Esophagus squamous epithelium (tissue), 5 donors: ENCODE measurements at regions not wholly inside any gene's neighbourhood (a gene's known extent, or its start where the extent isn't known, plus 50 kb on each side); places are given as distances from the start of the nearest gene placed in this dataset.

ENCODE experiments used
- DNase-seq: peaks from one replicate; lab custom pipeline; 2025; lab: John Stamatoyannopoulos, UW
- H3K27ac ChIP-seq, 4 donors: fragments of 200-600 bp; sonication (generic); one replicate each; pipeline ENCODE4 v1.5.1; 2016 to 2019; ENCODE audit warnings: mild to moderate bottlenecking in 1 of 4
- H3K27me3 ChIP-seq, 4 donors: fragments of 200-600 bp; sonication (generic); 1 replicate in 3 of 4; 2 replicates in 1 of 4; pipeline versions ENCODE4 v1.5.1 to v1.6.0; 2017 to 2021; ENCODE audit warnings: antibody characterized with exemption in 1 of 4
- H3K36me3 ChIP-seq, 3 donors: fragments of 200-600 bp; sonication (generic); one replicate each; pipeline ENCODE4 v1.5.1; 2016 to 2019
- H3K4me1 ChIP-seq, 3 donors: fragments of 200-600 bp; sonication (generic); one replicate each; pipeline ENCODE4 v1.5.1; 2017 to 2019
- H3K4me3 ChIP-seq, 4 donors: fragments of 200-600 bp; sonication (generic); 1 replicate in 3 of 4; 2 replicates in 1 of 4; pipeline ENCODE4 v1.5.1; 2016 to 2019; ENCODE audit warnings: mild to moderate bottlenecking in 2 of 4, moderate library complexity in 1 of 4
- H3K9me3 ChIP-seq, 3 donors: fragments of 200-600 bp; sonication (generic); one replicate each; pipeline ENCODE4 v1.5.1; 2016 to 2019
- POLR2A ChIP-seq, 4 donors: fragments of 450-650 bp; IDR thresholded peaks; one replicate each; pipeline ENCODE4 v1.6.1; 2017; ENCODE audit warnings: antibody characterized with exemption in 4 of 4, mild to moderate bottlenecking in 4 of 4, moderate library complexity in 3 of 4
- WGBS, 2 donors: methylation state at CpG; one replicate each; pipeline ENCODE4 v1.1.5; 2018; 5-methylcytosine and 5-hydroxymethylcytosine counted together
- intact Hi-C: fragments of 100-400 bp; cut with DNase I; formaldehyde crosslinking; loops from one replicate; pipeline ENCODE4 v1.15.0; 2022
- TF ChIP-seq, protein P1 (sequence below), 6 experiments: fragments of 450-650 bp in 4 of 6; fragments of 200-600 bp in 2 of 6; sonication (generic) in 2 of 6; IDR thresholded peaks; one replicate each; pipeline ENCODE4 v1.5.1; 2016 to 2019; ENCODE audit warnings: antibody characterized with exemption in 6 of 6, mild to moderate bottlenecking in 4 of 6, moderate library complexity in 4 of 6
- donor health status: DM: yes; HTN: yes; CAD: no.

DNA sequence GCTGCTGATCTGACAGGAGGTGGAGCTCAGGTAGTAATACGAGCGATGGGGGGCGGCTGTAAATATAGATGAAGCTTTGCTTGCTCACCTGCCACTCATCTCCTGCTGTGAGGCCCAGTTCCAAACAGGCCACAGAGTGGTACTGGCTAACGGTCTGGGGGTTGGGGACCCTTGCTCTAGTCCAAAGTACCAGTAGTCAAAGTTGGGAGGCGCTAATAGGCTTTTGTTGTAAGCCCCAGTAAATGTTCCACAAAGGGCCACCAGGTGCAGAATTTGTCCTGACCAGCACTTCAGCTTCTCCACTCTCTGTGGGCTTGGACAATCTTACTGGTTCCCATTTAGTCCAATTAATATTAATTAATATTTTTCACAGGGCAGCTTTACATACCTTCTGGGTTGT, 206.6 kb downstream of the ACTR3B start:
- TF ChIP-seq, protein P1, sequence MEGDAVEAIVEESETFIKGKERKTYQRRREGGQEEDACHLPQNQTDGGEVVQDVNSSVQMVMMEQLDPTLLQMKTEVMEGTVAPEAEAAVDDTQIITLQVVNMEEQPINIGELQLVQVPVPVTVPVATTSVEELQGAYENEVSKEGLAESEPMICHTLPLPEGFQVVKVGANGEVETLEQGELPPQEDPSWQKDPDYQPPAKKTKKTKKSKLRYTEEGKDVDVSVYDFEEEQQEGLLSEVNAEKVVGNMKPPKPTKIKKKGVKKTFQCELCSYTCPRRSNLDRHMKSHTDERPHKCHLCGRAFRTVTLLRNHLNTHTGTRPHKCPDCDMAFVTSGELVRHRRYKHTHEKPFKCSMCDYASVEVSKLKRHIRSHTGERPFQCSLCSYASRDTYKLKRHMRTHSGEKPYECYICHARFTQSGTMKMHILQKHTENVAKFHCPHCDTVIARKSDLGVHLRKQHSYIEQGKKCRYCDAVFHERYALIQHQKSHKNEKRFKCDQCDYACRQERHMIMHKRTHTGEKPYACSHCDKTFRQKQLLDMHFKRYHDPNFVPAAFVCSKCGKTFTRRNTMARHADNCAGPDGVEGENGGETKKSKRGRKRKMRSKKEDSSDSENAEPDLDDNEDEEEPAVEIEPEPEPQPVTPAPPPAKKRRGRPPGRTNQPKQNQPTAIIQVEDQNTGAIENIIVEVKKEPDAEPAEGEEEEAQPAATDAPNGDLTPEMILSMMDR (IDR thresholded peaks at IDR 0.05) = no peak
- TF ChIP-seq POLR2A (IDR thresholded peaks at IDR 0.05) = no peak
- WGBS, 2 donors = 82 to 83% methylated on average over 1 to 5 of the region's 5 CpGs
- Histone ChIP-seq H3K27me3 (no peaks in the 10 kb centered on the region), H3K27ac (no peak overlapping the region), H3K4me1 (no peaks in the 10 kb centered on the region), H3K36me3 (no peaks in the 10 kb centered on the region), H3K9me3 (peaks cover 0 to 13% (median 0%) of the 10 kb centered on the region in 3 donors), H3K4me3 (no peak overlapping the region)
- intact Hi-C loops = no loop called here
- DNase-seq = no peak

DNA sequence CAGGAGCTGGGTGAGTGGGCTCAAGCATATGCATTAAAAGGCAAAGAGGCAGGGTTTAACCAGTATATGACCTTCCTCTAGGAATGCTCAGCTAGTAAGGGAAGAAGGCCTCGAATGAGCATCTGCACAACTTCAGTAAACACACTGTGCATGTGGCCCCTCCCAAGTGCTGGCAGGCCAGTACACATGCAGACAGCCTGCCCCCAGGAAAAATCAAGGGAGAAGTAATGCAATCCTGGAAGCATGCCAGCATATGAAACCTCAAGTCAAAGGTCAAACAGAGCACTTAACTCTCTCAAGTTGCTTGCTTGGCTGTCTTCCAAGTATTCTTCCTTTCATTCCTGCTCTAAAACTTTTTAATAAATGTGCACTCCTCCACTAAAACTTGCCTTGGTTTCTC, 208.4 kb downstream of the ACTR3B start:
- Histone ChIP-seq H3K9me3 (peaks cover 0 to 6% (median 0%) of the 10 kb centered on the region in 3 donors), H3K4me3 (no peak overlapping the region), H3K4me1 (no peaks in the 10 kb centered on the region), H3K27me3 (no peaks in the 10 kb centered on the region), H3K27ac (no peak overlapping the region), H3K36me3 (no peaks in the 10 kb centered on the region)
- 25 to 30% methylated on average over 1 of the region's 1 CpG for WGBS, 2 donors
- DNase-seq = no peak
- intact Hi-C loops = no loop called here
- TF ChIP-seq POLR2A (IDR thresholded peaks at IDR 0.05) = no peak
- TF ChIP-seq, protein P1 (IDR thresholded peaks at IDR 0.05) = no peak

DNA sequence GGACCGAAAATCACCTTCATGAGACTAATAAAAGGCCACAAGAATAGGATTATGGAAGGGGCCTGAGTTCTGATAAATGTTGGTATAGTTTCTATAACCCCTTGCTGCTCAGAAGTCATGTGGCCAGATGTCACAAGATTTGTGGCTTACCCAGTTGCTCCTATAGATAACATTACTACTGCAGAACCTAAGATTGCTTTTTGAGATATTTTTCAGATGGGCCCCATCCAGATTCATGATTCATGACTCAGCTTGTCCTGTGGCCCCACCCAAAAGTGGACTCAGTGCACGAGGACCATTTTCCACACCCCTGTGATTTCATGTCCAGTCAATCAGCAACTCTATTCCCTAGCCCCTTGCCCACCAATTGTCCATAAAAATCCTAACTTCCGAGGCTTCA, 209.0 kb downstream of the ACTR3B start:
- DNase-seq = no peak
- no peak for TF ChIP-seq POLR2A (IDR thresholded peaks at IDR 0.05)
- TF ChIP-seq, protein P1 (IDR thresholded peaks at IDR 0.05) = no peak
- intact Hi-C loops = no loop called here

DNA sequence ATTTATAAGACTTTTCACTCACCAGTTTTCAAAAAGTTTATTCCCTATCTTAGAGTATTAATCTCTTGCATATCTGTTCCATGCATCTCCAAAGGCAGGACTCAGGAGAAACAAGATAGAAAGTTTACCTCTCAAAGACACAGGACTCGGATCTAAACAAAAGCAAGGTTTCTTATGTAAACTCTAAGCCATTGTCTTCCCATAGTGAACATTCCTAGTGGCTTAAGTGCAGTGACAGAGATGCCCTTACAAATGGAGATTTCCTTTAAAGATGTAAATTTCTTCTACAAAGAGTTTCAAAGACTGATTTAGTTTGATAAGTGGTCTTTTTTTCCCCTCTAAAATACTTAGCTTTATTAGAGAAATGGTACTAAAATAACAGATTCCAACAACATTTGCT, 209.8 kb downstream of the ACTR3B start:
- Histone ChIP-seq H3K4me1 (no peaks in the 10 kb centered on the region), H3K27ac (no peak overlapping the region), H3K9me3 (peaks cover 0 to 6% (median 0%) of the 10 kb centered on the region in 3 donors), H3K27me3 (no peaks in the 10 kb centered on the region), H3K4me3 (no peak overlapping the region), H3K36me3 (no peaks in the 10 kb centered on the region)
- TF ChIP-seq, protein P1 (IDR thresholded peaks at IDR 0.05) = no peak
- TF ChIP-seq POLR2A (IDR thresholded peaks at IDR 0.05) = no peak
- no peak for DNase-seq
- intact Hi-C loops = no loop called here
- 20 to 43% methylated on average over 1 of the region's 1 CpG for WGBS, 2 donors

More for the DNA sequence above, 209.0 kb downstream of the ACTR3B start:
- Histone ChIP-seq H3K4me1 (no peaks in the 10 kb centered on the region), H3K9me3 (peaks cover 0 to 6% (median 0%) of the 10 kb centered on the region in 3 donors), H3K27ac (no peak overlapping the region), H3K36me3 (no peaks in the 10 kb centered on the region), H3K4me3 (no peak overlapping the region), H3K27me3 (no peaks in the 10 kb centered on the region)
- 77 to 82% methylated on average over 2 to 3 of the region's 3 CpGs for WGBS, 2 donors

DNA sequence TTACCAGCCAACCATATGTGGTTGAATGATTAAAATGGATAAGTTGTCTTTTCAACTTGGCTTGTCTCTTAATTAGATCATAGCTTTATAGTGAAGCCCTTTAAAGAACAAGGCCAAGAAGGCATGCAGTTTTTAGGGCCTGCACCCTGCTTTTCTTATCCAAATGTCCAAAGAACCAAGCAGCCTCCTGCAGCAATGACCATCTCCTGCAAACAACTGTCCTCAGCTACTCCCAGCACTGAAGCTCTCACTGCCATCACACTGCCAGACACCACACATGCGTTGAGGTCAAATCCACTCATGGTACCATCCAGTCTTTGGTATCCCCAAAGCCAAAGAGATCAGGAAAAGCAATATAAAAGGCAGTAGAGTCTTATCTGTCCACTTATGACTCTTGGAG, 210.3 kb downstream of the ACTR3B start:
- peaks cover 0 to 6% (median 0%) of the 10 kb centered on the region in 3 donors for H3K9me3 ChIP-seq
- H3K4me1 ChIP-seq = no peaks in the 10 kb centered on the region
- DNase-seq = no peak
- H3K27ac ChIP-seq = no peak overlapping the region
- H3K36me3 ChIP-seq = no peaks in the 10 kb centered on the region
- intact Hi-C loops = no loop called here
- no peak overlapping the region for H3K4me3 ChIP-seq
- WGBS, 2 donors = 50 to 56% methylated on average over 1 of the region's 1 CpG
- TF ChIP-seq, protein P1 (IDR thresholded peaks at IDR 0.05) = no peak
- no peak for TF ChIP-seq POLR2A (IDR thresholded peaks at IDR 0.05)
- no peaks in the 10 kb centered on the region for H3K27me3 ChIP-seq
